ENCODE measurements at regions not wholly inside any gene's neighbourhood (a gene's known extent, or its start where the extent isn't known, plus 50 kb on each side); places are given as distances from the start of the nearest gene placed in this dataset.

DNA sequence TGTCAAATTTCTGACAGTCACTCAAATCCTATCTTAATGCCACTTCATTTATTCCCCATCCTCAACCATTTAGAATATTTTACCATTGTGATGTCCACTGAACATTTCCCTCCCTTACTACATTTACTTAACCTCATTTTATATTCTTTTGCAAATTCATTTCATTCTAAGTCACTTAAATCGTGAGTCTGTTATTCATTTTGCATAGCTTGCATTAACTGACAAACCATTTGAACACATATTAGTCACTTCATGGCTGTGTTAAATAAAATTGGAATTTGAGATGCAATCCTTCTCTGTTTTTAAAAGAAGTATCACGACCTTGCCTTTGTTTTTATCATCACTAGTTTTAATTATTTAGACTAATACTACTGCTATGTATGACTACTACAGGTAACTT, 199.4 kb upstream of the COL11A1 start:
- no peak for DNase-seq (ENCODE audit: low read depth, low spot score)
- CTCF ChIA-PET: no interaction called here
- Histone ChIP-seq H3K9ac (ENCODE audit: low read length) (no peak overlapping the region), H3K9me2 (ENCODE audit: insufficient read depth) (no peaks in the 10 kb centered on the region), H3K4me3 (replicated peaks in 1 of 2; ENCODE audit: low read depth in 1 of 2, low read length in 2 of 2) (no peak overlapping the region), H4K20me1 (ENCODE audit: insufficient read depth) (no peaks in the 10 kb centered on the region), H3K36me3 (ENCODE audit: control insufficient read depth in 1 of 2, insufficient read depth in 2 of 2, low read length in 2 of 2) (no peaks in the 10 kb centered on the region), H2AFZ (ENCODE audit: low read depth, low read length, poor library complexity, severe bottlenecking) (no peak overlapping the region), H3K27ac (ENCODE audit: low read depth, low read length) (no peak overlapping the region), H3K79me2 (ENCODE audit: insufficient read depth, low read length) (no peaks in the 10 kb centered on the region), H3K9me3 (ENCODE audit: control insufficient read depth in 1 of 2, insufficient read depth in 1 of 2, low read depth in 1 of 2, low read length in 2 of 2) (no peaks in the 10 kb centered on the region), H3K4me2 (ENCODE audit: low read length) (no peak overlapping the region), H3K27me3 (ENCODE audit: insufficient read depth, low read length) (no peaks in the 10 kb centered on the region), H3K4me1 (ENCODE audit: control insufficient read depth in 1 of 2, insufficient read depth in 2 of 2, low read length in 2 of 2) (no peaks in the 10 kb centered on the region)
- ATAC-seq: no peak
- intact Hi-C loops (cut with micrococcal nuclease): no loop called here
- POLR2A ChIA-PET: no interaction called here
- RAD21 ChIA-PET (ENCODE audit: low non-redundant PET in 1 of 2, low total read pairs in 2 of 2, uncharacterized antibody in 2 of 2, unreplicated experiment in 2 of 2): no interaction called here
- BruUV-seq (replicated peaks): no TSS peak
- no peak for TF ChIP-seq ZNF274 (IDR thresholded peaks at IDR 0.05; ENCODE audit: low read depth, low read length)
- TF ChIP-seq SRF (IDR thresholded peaks at IDR 0.05; ENCODE audit: low read depth): no peak
- no peak for TF ChIP-seq JUND (IDR thresholded peaks at IDR 0.05)
- no peak for TF ChIP-seq POLR2A (IDR thresholded peaks at IDR 0.05; ENCODE audit: borderline replicate concordance, extremely low read depth, insufficient read depth, insufficient read length)
- no peak for TF ChIP-seq YY1 (IDR thresholded peaks at IDR 0.05; ENCODE audit: extremely low read depth, insufficient replicate concordance, low read depth, low read length)
- TF ChIP-seq SIN3A (IDR thresholded peaks at IDR 0.05; ENCODE audit: low read depth): no peak
- TF ChIP-seq, protein P1, sequence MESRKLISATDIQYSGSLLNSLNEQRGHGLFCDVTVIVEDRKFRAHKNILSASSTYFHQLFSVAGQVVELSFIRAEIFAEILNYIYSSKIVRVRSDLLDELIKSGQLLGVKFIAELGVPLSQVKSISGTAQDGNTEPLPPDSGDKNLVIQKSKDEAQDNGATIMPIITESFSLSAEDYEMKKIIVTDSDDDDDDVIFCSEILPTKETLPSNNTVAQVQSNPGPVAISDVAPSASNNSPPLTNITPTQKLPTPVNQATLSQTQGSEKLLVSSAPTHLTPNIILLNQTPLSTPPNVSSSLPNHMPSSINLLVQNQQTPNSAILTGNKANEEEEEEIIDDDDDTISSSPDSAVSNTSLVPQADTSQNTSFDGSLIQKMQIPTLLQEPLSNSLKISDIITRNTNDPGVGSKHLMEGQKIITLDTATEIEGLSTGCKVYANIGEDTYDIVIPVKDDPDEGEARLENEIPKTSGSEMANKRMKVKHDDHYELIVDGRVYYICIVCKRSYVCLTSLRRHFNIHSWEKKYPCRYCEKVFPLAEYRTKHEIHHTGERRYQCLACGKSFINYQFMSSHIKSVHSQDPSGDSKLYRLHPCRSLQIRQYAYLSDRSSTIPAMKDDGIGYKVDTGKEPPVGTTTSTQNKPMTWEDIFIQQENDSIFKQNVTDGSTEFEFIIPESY (IDR thresholded peaks at IDR 0.05; ENCODE audit: extremely low read depth, insufficient replicate concordance, low read length): no peak
- TF ChIP-seq ELF1 (IDR thresholded peaks at IDR 0.05; ENCODE audit: borderline replicate concordance, low read depth): no peak
- TF ChIP-seq FOSL1 (IDR thresholded peaks at IDR 0.05; ENCODE audit: low read depth): no peak
- TF ChIP-seq, protein P2, sequence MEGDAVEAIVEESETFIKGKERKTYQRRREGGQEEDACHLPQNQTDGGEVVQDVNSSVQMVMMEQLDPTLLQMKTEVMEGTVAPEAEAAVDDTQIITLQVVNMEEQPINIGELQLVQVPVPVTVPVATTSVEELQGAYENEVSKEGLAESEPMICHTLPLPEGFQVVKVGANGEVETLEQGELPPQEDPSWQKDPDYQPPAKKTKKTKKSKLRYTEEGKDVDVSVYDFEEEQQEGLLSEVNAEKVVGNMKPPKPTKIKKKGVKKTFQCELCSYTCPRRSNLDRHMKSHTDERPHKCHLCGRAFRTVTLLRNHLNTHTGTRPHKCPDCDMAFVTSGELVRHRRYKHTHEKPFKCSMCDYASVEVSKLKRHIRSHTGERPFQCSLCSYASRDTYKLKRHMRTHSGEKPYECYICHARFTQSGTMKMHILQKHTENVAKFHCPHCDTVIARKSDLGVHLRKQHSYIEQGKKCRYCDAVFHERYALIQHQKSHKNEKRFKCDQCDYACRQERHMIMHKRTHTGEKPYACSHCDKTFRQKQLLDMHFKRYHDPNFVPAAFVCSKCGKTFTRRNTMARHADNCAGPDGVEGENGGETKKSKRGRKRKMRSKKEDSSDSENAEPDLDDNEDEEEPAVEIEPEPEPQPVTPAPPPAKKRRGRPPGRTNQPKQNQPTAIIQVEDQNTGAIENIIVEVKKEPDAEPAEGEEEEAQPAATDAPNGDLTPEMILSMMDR (IDR thresholded peaks at IDR 0.05 in 2 of 3, conservative IDR thresholded peaks at IDR 0.05 in 1 of 3; ENCODE audit: borderline replicate concordance in 1 of 3, insufficient read depth in 1 of 3, low read depth in 2 of 3, low read length in 2 of 3): no peak
- TF ChIP-seq CBX3 (IDR thresholded peaks at IDR 0.05; ENCODE audit: low read depth): no peak
- no peak for TF ChIP-seq CEBPB (IDR thresholded peaks at IDR 0.05; ENCODE audit: low read depth)
- TF ChIP-seq TCF7L2 (IDR thresholded peaks at IDR 0.05; ENCODE audit: borderline replicate concordance, extremely low read depth, insufficient read depth, insufficient read length): no peak
- TF ChIP-seq, protein P3, sequence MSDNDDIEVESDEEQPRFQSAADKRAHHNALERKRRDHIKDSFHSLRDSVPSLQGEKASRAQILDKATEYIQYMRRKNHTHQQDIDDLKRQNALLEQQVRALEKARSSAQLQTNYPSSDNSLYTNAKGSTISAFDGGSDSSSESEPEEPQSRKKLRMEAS (IDR thresholded peaks at IDR 0.05): no peak
- no peak for TF ChIP-seq RAD21 (IDR thresholded peaks at IDR 0.05; ENCODE audit: low read depth)
- TF ChIP-seq, protein P4, sequence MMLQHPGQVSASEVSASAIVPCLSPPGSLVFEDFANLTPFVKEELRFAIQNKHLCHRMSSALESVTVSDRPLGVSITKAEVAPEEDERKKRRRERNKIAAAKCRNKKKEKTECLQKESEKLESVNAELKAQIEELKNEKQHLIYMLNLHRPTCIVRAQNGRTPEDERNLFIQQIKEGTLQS (IDR thresholded peaks at IDR 0.05): no peak
- TF ChIP-seq ZFX (IDR thresholded peaks at IDR 0.05): no peak
- no peak for TF ChIP-seq SP1 (IDR thresholded peaks at IDR 0.05; ENCODE audit: low read depth)

All from HCT116 (cell line).